ENCODE measurements at regions not wholly inside any gene's neighbourhood (a gene's known extent, or its start where the extent isn't known, plus 50 kb on each side); places are given as distances from the start of the nearest gene placed in this dataset.

DNA sequence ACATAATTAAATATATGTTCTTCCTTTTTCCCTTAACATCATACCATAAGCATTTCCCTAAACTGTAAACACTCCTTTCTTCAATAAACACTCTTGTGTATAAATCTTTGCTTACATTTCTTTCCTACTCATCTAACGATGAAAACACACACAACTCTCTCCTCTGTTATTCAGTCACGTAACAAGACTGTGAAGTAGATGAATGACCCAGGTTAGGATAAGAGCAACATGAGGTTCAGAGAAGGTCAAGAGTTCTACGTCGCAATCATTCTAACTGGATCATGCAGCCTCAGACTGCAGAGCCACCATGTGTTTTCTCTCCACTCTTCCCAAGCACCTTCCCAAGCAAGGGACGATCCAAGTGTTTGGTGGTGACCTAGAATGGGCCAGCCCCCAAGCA is 70.5 kb upstream of the SPTLC1 start:
- Histone ChIP-seq H3K36me3 (no peaks in the 10 kb centered on the region), H3K9me3 (peaks cover 0 to 7% (median 0%) of the 10 kb centered on the region in 8 donors), H3K4me3 (no peak overlapping the region), H3K27ac (no peak overlapping the region), H3K27me3 (replicated peaks in 1 of 7) (peaks cover 0 to 13% (median 0%) of the 10 kb centered on the region in 7 donors), H3K4me1 (peaks cover 0 to 6% (median 0%) of the 10 kb centered on the region in 6 donors)
- no peak for TF ChIP-seq POLR2AphosphoS5 (IDR thresholded peaks at IDR 0.05)
- no peak for TF ChIP-seq POLR2A (IDR thresholded peaks at IDR 0.05)
- TF ChIP-seq, protein P1, sequence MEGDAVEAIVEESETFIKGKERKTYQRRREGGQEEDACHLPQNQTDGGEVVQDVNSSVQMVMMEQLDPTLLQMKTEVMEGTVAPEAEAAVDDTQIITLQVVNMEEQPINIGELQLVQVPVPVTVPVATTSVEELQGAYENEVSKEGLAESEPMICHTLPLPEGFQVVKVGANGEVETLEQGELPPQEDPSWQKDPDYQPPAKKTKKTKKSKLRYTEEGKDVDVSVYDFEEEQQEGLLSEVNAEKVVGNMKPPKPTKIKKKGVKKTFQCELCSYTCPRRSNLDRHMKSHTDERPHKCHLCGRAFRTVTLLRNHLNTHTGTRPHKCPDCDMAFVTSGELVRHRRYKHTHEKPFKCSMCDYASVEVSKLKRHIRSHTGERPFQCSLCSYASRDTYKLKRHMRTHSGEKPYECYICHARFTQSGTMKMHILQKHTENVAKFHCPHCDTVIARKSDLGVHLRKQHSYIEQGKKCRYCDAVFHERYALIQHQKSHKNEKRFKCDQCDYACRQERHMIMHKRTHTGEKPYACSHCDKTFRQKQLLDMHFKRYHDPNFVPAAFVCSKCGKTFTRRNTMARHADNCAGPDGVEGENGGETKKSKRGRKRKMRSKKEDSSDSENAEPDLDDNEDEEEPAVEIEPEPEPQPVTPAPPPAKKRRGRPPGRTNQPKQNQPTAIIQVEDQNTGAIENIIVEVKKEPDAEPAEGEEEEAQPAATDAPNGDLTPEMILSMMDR (IDR thresholded peaks at IDR 0.05 in 8 of 11, conservative IDR thresholded peaks at IDR 0.05 in 3 of 11), result no peak
- no peak for DNase-seq
- intact Hi-C loops (cut with DNase I; ENCODE audit: low total_unique reads), result no loop called here
- 80 to 90% (median 82%) methylated on average over 5 of the region's 5 CpGs for WGBS, 5 donors

DNA sequence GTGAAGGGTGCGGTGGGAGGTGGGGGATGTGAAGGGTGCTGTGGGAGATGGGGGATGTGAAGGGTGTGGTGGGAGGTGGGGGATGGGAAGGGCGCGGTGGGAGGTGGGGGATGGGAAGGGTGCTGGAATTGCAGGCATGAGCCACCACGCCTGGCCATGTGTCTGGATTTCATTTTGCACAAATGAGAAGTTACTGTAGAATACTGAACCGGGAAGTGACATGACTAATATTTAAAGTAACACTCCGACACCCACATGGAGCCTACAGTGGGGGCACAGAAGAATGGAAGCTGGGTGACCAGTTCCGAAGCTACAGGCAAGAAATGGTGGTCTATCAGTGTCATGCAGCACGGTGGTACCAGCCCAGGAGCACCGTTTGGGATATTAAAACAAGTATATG is 69.9 kb upstream of the SPTLC1 start:
- intact Hi-C loops (cut with DNase I; ENCODE audit: low total_unique reads), result no loop called here
- Histone ChIP-seq H3K4me1 (peaks cover 0 to 12% (median 0%) of the 10 kb centered on the region in 6 donors), H3K36me3 (no peaks in the 10 kb centered on the region), H3K4me3 (no peak overlapping the region), H3K27ac (no peak overlapping the region), H3K27me3 (replicated peaks in 1 of 7) (peaks cover 0 to 13% (median 0%) of the 10 kb centered on the region in 7 donors), H3K9me3 (peaks cover 0 to 7% (median 0%) of the 10 kb centered on the region in 8 donors)
- TF ChIP-seq, protein P1 (IDR thresholded peaks at IDR 0.05 in 8 of 11, conservative IDR thresholded peaks at IDR 0.05 in 3 of 11), result no peak
- TF ChIP-seq POLR2A (IDR thresholded peaks at IDR 0.05), result no peak
- TF ChIP-seq POLR2AphosphoS5 (IDR thresholded peaks at IDR 0.05), result no peak
- no peak for DNase-seq
- WGBS, 5 donors, result 80 to 93% (median 89%) methylated on average over 8 to 9 of the region's 9 CpGs

DNA sequence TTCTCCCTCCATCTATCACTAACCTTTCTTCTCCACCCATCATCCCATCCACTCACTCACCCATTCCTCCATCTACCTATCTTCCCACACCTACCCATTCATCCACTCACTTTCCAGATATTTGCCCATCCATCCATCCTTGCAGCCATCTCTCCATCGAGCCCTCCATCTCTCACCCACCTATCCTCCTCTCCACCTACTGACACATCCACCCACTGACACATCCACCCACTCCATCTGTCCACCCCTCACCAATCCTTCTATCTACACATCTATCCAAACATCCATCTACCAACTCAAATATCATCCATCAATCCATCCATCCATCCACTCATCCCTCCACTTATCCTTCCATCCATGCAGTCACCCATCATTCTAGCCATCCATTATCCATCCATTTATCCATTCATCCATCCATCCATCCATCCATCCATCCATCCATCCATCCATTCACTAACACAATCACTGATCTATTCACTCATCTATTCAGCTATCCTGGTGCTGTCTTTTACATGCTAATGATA is 68.9 kb upstream of the SPTLC1 start:
- Histone ChIP-seq H3K36me3 (no peaks in the 10 kb centered on the region), H3K27me3 (replicated peaks in 1 of 7) (peaks cover 0 to 6% (median 0%) of the 10 kb centered on the region in 7 donors), H3K27ac (no peak overlapping the region), H3K9me3 (peaks cover 0 to 7% (median 0%) of the 10 kb centered on the region in 8 donors), H3K4me1 (peaks cover 0 to 12% (median 0%) of the 10 kb centered on the region in 6 donors), H3K4me3 (no peak overlapping the region)
- TF ChIP-seq POLR2A (IDR thresholded peaks at IDR 0.05) (no peak), POLR2AphosphoS5 (IDR thresholded peaks at IDR 0.05) (no peak)
- 65 to 92% (median 73%) methylated on average over 1 of the region's 1 CpG for WGBS, 5 donors
- no peak for DNase-seq
- intact Hi-C loops (cut with DNase I; ENCODE audit: low total_unique reads), result no loop called here

DNA sequence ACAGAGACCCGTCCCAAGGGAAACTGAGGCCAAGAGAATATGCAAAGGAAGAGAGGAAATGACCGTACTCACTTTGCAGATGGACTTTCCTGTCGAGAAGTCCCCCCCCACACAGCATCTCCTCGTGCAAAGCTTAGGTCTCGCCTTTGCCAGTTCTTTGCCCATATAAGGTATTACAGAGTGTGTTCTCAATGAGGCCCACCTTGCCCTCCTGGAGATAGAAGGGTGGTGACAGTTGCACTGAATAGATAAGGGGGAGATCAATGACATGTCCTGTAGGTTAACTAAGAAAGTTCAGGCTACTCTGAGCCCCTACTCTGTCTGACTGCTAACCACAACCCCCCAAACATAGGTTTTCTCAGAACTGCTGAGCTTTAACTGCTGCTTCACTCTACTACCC is 68.2 kb upstream of the SPTLC1 start:
- Histone ChIP-seq H3K9me3 (peaks cover 0 to 7% (median 0%) of the 10 kb centered on the region in 8 donors), H3K4me1 (peaks cover 0 to 12% (median 0%) of the 10 kb centered on the region in 6 donors), H3K27ac (no peak overlapping the region), H3K36me3 (no peaks in the 10 kb centered on the region), H3K27me3 (replicated peaks in 1 of 7) (peaks cover 0 to 6% (median 0%) of the 10 kb centered on the region in 7 donors), H3K4me3 (no peak overlapping the region)
- intact Hi-C loops (cut with DNase I; ENCODE audit: low total_unique reads), result no loop called here
- TF ChIP-seq POLR2A (IDR thresholded peaks at IDR 0.05) (no peak), POLR2AphosphoS5 (IDR thresholded peaks at IDR 0.05) (no peak)
- TF ChIP-seq, protein P1 (IDR thresholded peaks at IDR 0.05 in 8 of 11, conservative IDR thresholded peaks at IDR 0.05 in 3 of 11), result no peak
- no peak for DNase-seq
- 45 to 77% (median 76%) methylated on average over 5 of the region's 5 CpGs for WGBS, 5 donors
